B cell (primary cell): ENCODE measurements at regions not wholly inside any gene's neighbourhood (a gene's known extent, or its start where the extent isn't known, plus 50 kb on each side); places are given as distances from the start of the nearest gene placed in this dataset.

Experiments
- ATAC-seq: fragments of 200-7000 bp; cut with Tn5 transposase; one replicate; pipeline ENCODE4 v1.10.0; 2021; ENCODE audit warnings: low read depth, mild to moderate bottlenecking, moderate number of reproducible peaks, moderate library complexity
- CTCF ChIA-PET: fragments of 350-600 bp; sonication (Branson Sonifier 250); formaldehyde crosslinking; loops from one replicate; lab custom pipeline; 2021; ENCODE audit warnings: antibody characterized with exemption, inconsistent platforms; lab: Charles Lee
- POLR2A ChIA-PET: fragments of 350-600 bp; sonication (Branson Sonifier 250); formaldehyde crosslinking; loops from one replicate; lab custom pipeline; 2021; ENCODE audit warnings: antibody characterized with exemption; lab: Charles Lee
- DNase-seq: peaks from one replicate; pipeline ENCODE4 v3.0.0; 2013
- H2AFZ ChIP-seq: 2 replicates; pipeline ENCODE4 v1.6.1; 2012; ENCODE audit warnings: mild to moderate bottlenecking, low read depth, low read length; ENCODE audit not compliant: insufficient read depth, poor library complexity, severe bottlenecking
- H3K27ac ChIP-seq, 2 donors: 1 replicate in 1 of 2; 2 replicates in 1 of 2; pipeline ENCODE4 v1.5.1; 2012 to 2013; ENCODE audit warnings: low read length in 2 of 2, mild to moderate bottlenecking in 2 of 2, moderate library complexity in 1 of 2
- H3K27me3 ChIP-seq, 4 experiments: fragments of 200-600 bp in 1 of 4; sonication (generic) in 1 of 4; replicated peaks in 1 of 4; 1 replicate in 2 of 4; 2 replicates in 2 of 4; pipeline versions ENCODE4 v1.6.1 to v1.7.0; 2013 to 2016; ENCODE audit warnings: low read length in 3 of 4, mild to moderate bottlenecking in 2 of 4, mixed read lengths in 1 of 4, moderate library complexity in 1 of 4; ENCODE audit not compliant: insufficient read depth in 4 of 4, control insufficient read depth in 3 of 4; ENCODE audit errors: control extremely low read depth in 1 of 4
- H3K36me3 ChIP-seq, 2 experiments: replicated peaks in 1 of 2; 1 replicate in 1 of 2; 2 replicates in 1 of 2; pipeline versions ENCODE4 v1.6.1 to v1.7.1; 2013; ENCODE audit warnings: low read length in 1 of 2; ENCODE audit not compliant: insufficient read depth in 2 of 2, control insufficient read depth in 1 of 2; ENCODE audit errors: control extremely low read depth in 1 of 2, extremely low read depth in 1 of 2
- H3K4me1 ChIP-seq, 2 donors: fragments of 200-600 bp in 1 of 2; sonication (generic) in 1 of 2; 1 replicate in 1 of 2; 2 replicates in 1 of 2; pipeline versions ENCODE4 v1.5.1 to v1.6.1; 2013 to 2017; ENCODE audit warnings: low read length in 2 of 2; ENCODE audit not compliant: control insufficient read depth in 2 of 2, insufficient read depth in 2 of 2
- H3K4me2 ChIP-seq: replicated peaks from 2 replicates; pipeline ENCODE3; 2012; ENCODE audit warnings: mild to moderate bottlenecking, low read depth, low read length; ENCODE audit not compliant: poor library complexity, severe bottlenecking
- H3K4me3 ChIP-seq, 5 experiments: fragments of 200-600 bp in 1 of 5; sonication (generic) in 1 of 5; 1 replicate in 3 of 5; 2 replicates in 2 of 5; pipeline versions ENCODE4 v1.5.1 to v1.7.0; 2011 to 2016; ENCODE audit warnings: low read length in 4 of 5, mild to moderate bottlenecking in 4 of 5, low read depth in 2 of 5, control low read depth in 1 of 5, moderate library complexity in 1 of 5; ENCODE audit not compliant: insufficient read depth in 1 of 5; ENCODE audit errors: control extremely low read depth in 1 of 5, extremely low read depth in 1 of 5
- H3K79me2 ChIP-seq: fragments of 200-600 bp; sonication (generic); one replicate; pipeline ENCODE4 v1.6.0; 2016; ENCODE audit warnings: low read length; ENCODE audit not compliant: control insufficient read depth, insufficient read depth
- H3K9ac ChIP-seq: fragments of 200-600 bp; sonication (generic); 2 replicates; pipeline ENCODE4 v1.6.1; 2017; ENCODE audit warnings: mild to moderate bottlenecking, low read length, moderate library complexity
- H3K9me3 ChIP-seq, 3 donors: one replicate each; pipeline versions ENCODE4 v1.6.1 to v1.7.1; 2013; ENCODE audit warnings: low read length in 2 of 3; ENCODE audit not compliant: control insufficient read depth in 2 of 3, insufficient read depth in 1 of 3; ENCODE audit errors: control extremely low read depth in 1 of 3
- H4K20me1 ChIP-seq: 2 replicates; pipeline ENCODE4 v1.6.0; 2012; ENCODE audit warnings: mild to moderate bottlenecking, low read length; ENCODE audit not compliant: insufficient read depth, control insufficient read depth, poor library complexity, severe bottlenecking
- H3K27ac Mint-ChIP-seq: one replicate; pipeline ENCODE4 v1.8.0; 2021; ENCODE audit warnings: mixed read lengths
- H3K27me3 Mint-ChIP-seq: one replicate; pipeline ENCODE4 v1.8.0; 2021; ENCODE audit warnings: mixed read lengths
- H3K4me1 Mint-ChIP-seq: one replicate; pipeline ENCODE4 v1.8.0; 2021; ENCODE audit warnings: mixed read lengths
- H3K4me3 Mint-ChIP-seq: one replicate; pipeline ENCODE4 v1.8.0; 2021; ENCODE audit warnings: mixed read lengths
- H3K9me3 Mint-ChIP-seq: one replicate; pipeline ENCODE4 v1.8.0; 2022; ENCODE audit warnings: mixed read lengths; ENCODE audit not compliant: insufficient read depth
- EZH2 ChIP-seq: IDR thresholded peaks from 2 replicates; pipeline ENCODE4 v1.6.1; 2012; ENCODE audit warnings: borderline replicate concordance, low read depth, mild to moderate bottlenecking, moderate library complexity, low read length; ENCODE audit not compliant: insufficient read depth, poor library complexity, severe bottlenecking
- WGBS: methylation state at CpG from one replicate; pipeline ENCODE4 v1.1.5; 2013; ENCODE audit warnings: missing lambda C conversion rate; ENCODE audit not compliant: insufficient coverage; 5-methylcytosine and 5-hydroxymethylcytosine counted together
- intact Hi-C: fragments of 100-400 bp; cut with micrococcal nuclease; formaldehyde crosslinking; loops from one replicate; pipeline ENCODE4 v1.10.0; 2022
- TF ChIP-seq, protein P1 (sequence below): fragments of 200-600 bp; IDR thresholded peaks from one replicate; pipeline ENCODE4 v1.8.0; 2022; ENCODE audit warnings: antibody characterized with exemption, mild to moderate bottlenecking

DNA sequence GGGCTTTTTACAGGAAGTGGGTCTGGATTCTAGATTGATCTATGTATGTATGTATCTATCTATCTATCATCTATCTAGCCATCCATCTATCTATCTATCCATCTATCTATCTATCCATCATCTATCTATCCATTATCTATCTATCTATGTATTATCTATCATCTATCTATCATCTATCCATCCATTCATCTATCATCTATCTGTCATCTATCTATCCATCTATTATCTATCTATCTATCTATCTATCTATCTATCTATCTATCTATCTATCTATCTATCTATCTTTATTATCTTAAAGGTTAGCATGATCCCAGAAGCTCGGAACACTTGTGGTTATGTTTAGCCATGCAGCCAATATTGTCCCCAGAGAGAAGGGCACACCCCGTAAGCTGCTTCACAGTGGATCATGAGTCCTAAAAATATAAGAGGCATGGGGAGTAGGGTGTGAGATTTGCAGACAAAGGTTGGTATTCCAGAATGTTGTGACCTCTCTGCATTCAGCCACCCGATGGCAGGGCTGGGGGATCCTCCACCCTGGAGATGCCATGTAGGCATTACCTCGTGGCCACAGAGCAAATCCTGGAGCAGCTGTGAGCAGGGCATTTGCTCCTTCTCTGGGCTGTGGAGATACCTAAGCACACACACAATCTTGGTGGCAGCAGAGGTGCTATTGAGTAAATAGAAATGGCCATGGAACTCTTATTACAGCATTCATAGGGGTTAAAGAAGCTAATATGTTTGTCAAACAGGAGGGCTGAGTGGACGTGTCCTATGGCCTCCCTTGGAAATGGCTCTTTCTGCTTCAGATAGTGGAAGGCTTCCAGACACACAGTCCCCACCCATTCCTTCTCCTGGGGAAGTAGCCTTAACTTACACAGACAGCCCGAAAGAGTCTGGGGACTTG is 310.0 kb upstream of the TSHZ3 start:
- no peaks in the 10 kb centered on the region for H3K79me2 ChIP-seq
- no peaks in the 10 kb centered on the region for H3K36me3 ChIP-seq
- H3K4me3 Mint-ChIP-seq: no peak overlapping the region
- H3K4me1 Mint-ChIP-seq: no peaks in the 10 kb centered on the region
- no peak overlapping the region for H3K27ac Mint-ChIP-seq
- no peak overlapping the region for H2AFZ ChIP-seq
- H4K20me1 ChIP-seq: no peaks in the 10 kb centered on the region
- intact Hi-C loops: no loop called here
- TF ChIP-seq, protein P1, sequence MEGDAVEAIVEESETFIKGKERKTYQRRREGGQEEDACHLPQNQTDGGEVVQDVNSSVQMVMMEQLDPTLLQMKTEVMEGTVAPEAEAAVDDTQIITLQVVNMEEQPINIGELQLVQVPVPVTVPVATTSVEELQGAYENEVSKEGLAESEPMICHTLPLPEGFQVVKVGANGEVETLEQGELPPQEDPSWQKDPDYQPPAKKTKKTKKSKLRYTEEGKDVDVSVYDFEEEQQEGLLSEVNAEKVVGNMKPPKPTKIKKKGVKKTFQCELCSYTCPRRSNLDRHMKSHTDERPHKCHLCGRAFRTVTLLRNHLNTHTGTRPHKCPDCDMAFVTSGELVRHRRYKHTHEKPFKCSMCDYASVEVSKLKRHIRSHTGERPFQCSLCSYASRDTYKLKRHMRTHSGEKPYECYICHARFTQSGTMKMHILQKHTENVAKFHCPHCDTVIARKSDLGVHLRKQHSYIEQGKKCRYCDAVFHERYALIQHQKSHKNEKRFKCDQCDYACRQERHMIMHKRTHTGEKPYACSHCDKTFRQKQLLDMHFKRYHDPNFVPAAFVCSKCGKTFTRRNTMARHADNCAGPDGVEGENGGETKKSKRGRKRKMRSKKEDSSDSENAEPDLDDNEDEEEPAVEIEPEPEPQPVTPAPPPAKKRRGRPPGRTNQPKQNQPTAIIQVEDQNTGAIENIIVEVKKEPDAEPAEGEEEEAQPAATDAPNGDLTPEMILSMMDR: no peak
- no peak for TF ChIP-seq EZH2
- DNase-seq (no peak), ATAC-seq (no peak)
- H3K9me3 Mint-ChIP-seq: no peaks in the 10 kb centered on the region
- WGBS: 76% methylated on average over 4 of the region's 6 CpGs
- H3K9ac ChIP-seq: no peak overlapping the region
- H3K27me3 ChIP-seq: no peaks in the 10 kb centered on the region
- CTCF ChIA-PET: no interaction called here
- POLR2A ChIA-PET: no interaction called here
- H3K4me2 ChIP-seq: no peak overlapping the region
- peaks cover 0 to 18% (median 0%) of the 10 kb centered on the region in 3 donors for H3K9me3 ChIP-seq
- no peaks in the 10 kb centered on the region for H3K27me3 Mint-ChIP-seq
- no peak overlapping the region for H3K4me3 ChIP-seq
- H3K4me1 ChIP-seq: no peaks in the 10 kb centered on the region
- no peak overlapping the region for H3K27ac ChIP-seq

DNA sequence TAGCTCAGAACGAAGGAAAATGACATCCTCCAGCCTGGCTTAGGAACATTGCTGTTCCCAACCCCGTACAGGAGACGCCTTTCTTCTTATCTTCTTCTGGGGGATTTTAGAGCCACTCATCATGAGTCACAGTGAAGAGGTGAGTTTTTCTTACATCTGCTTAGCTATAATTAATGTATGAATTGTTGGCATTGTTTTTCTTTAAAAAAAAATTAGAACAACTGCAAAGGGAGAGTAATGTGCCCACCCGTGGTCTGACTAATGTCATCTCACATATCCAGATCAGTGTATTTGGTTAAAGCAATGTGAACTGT is 310.6 kb upstream of the TSHZ3 start:
- Histone ChIP-seq H3K9ac (no peak overlapping the region), H3K36me3 (no peaks in the 10 kb centered on the region), H4K20me1 (no peaks in the 10 kb centered on the region), H3K4me1 (no peaks in the 10 kb centered on the region), H3K9me3 (peaks cover 0 to 20% (median 0%) of the 10 kb centered on the region in 3 donors), H3K79me2 (no peaks in the 10 kb centered on the region), H3K4me3 (no peak overlapping the region), H3K27me3 (no peaks in the 10 kb centered on the region), H3K4me2 (no peak overlapping the region), H2AFZ (no peak overlapping the region), H3K27ac (no peak overlapping the region)
- Mint-ChIP-seq H3K27me3 (no peaks in the 10 kb centered on the region), H3K27ac (no peak overlapping the region), H3K4me3 (no peak overlapping the region), H3K9me3 (no peaks in the 10 kb centered on the region), H3K4me1 (no peaks in the 10 kb centered on the region)
- intact Hi-C loops: no loop called here
- no peak for TF ChIP-seq EZH2
- TF ChIP-seq, protein P1: no peak
- CTCF ChIA-PET: no interaction called here
- ATAC-seq (no peak), DNase-seq (no peak)
- 100% methylated on average over 2 of the region's 4 CpGs for WGBS
- POLR2A ChIA-PET: no interaction called here
